Gastrocnemius medialis (tissue), 4 donors: ENCODE measurements at regions not wholly inside any gene's neighbourhood (a gene's known extent, or its start where the extent isn't known, plus 50 kb on each side); places are given as distances from the start of the nearest gene placed in this dataset.

Source experiments
- ATAC-seq, 2 donors: fragments of 150-250 bp; one replicate each; pipeline ENCODE4 v1.9.1; 2016
- DNase-seq, 2 donors: peaks; one replicate each; pipeline ENCODE4 v3.0.0-alpha.2; 2019
- H3K27ac ChIP-seq, 4 donors: fragments of 200-600 bp; sonication (generic); 1 replicate in 1 of 4; 2 replicates in 3 of 4; pipeline ENCODE4 v1.5.1; 2016 to 2018; ENCODE audit warnings: mild to moderate bottlenecking in 2 of 4, moderate library complexity in 1 of 4
- H3K27me3 ChIP-seq, 3 donors: fragments of 200-600 bp; sonication (generic) in 2 of 3; 1 replicate in 1 of 3; 2 replicates in 2 of 3; pipeline versions ENCODE4 v1.5.1 to v1.6.0; 2016 to 2019; ENCODE audit warnings: mild to moderate bottlenecking in 1 of 3, moderate library complexity in 1 of 3
- H3K36me3 ChIP-seq, 2 donors: fragments of 200-600 bp; sonication (generic) in 1 of 2; one replicate each; pipeline ENCODE4 v1.5.1; 2017 to 2018
- H3K4me1 ChIP-seq, 2 donors: fragments of 200-600 bp; sonication (generic) in 1 of 2; one replicate each; pipeline ENCODE4 v1.5.1; 2016 to 2017; ENCODE audit warnings: mild to moderate bottlenecking in 2 of 2
- H3K4me3 ChIP-seq, 4 donors: fragments of 200-600 bp; sonication (generic) in 3 of 4; 1 replicate in 1 of 4; 2 replicates in 3 of 4; pipeline ENCODE4 v1.5.1; 2016 to 2019; ENCODE audit warnings: mild to moderate bottlenecking in 2 of 4
- H3K9me3 ChIP-seq, 3 donors: fragments of 200-600 bp; sonication (generic) in 2 of 3; 1 replicate in 1 of 3; 2 replicates in 2 of 3; pipeline ENCODE4 v1.5.1; 2016 to 2019
- CTCF ChIP-seq, 5 experiments: fragments of 450-650 bp in 3 of 5; fragments of 200-600 bp in 2 of 5; sonication (generic) in 2 of 5; IDR thresholded peaks in 4 of 5; conservative IDR thresholded peaks in 1 of 5; 1 replicate in 4 of 5; 2 replicates in 1 of 5; pipeline ENCODE4 v1.5.1; 2016 to 2019; ENCODE audit warnings: antibody characterized with exemption in 5 of 5, mild to moderate bottlenecking in 3 of 5, moderate library complexity in 3 of 5
- POLR2A ChIP-seq, 2 donors: fragments of 450-650 bp; IDR thresholded peaks; one replicate each; pipeline ENCODE4 v1.6.1; 2017; ENCODE audit warnings: antibody characterized with exemption in 2 of 2, mild to moderate bottlenecking in 2 of 2, moderate library complexity in 2 of 2
- in situ Hi-C, 4 donors: fragments of 200-750 bp; cut with MboI; loops; one replicate each; pipeline versions ENCODE4 v1.15.0 to v1.8.0; 2017; ENCODE audit warnings: low sequenced_read_pairs in 4 of 4
- intact Hi-C: fragments of 100-400 bp; cut with DNase I; formaldehyde crosslinking; loops from one replicate; pipeline ENCODE4 v1.15.1; 2023; ENCODE audit warnings: low total_unique reads

- in situ Hi-C loops (no loop called here), intact Hi-C loops (no loop called here)
- no peak for DNase-seq
- Histone ChIP-seq H3K27ac (no peak overlapping the region), H3K9me3 (no peaks in the 10 kb centered on the region), H3K4me3 (no peak overlapping the region), H3K27me3 (no peaks in the 10 kb centered on the region), H3K36me3 (no peaks in the 10 kb centered on the region), H3K4me1 (no peaks in the 10 kb centered on the region)
- no peak for TF ChIP-seq POLR2A (IDR thresholded peaks at IDR 0.05)
- no peak for TF ChIP-seq CTCF (IDR thresholded peaks at IDR 0.05 in 4 of 5, conservative IDR thresholded peaks at IDR 0.05 in 1 of 5)
- no peak for ATAC-seq
These were observed 601.1 kb upstream of the PRKX start for GRCh38 chrX:4314586-4314985.

- intact Hi-C loops, result no loop called here
- ATAC-seq, result no peak
These were observed 563.7 kb upstream of the PRKX start for GRCh38 chrX:4277122-4277521.

GRCh38 chrX:4268676-4269075, 555.2 kb upstream of the PRKX start:
- TF ChIP-seq POLR2A (IDR thresholded peaks at IDR 0.05) (no peak), CTCF (IDR thresholded peaks at IDR 0.05 in 4 of 5, conservative IDR thresholded peaks at IDR 0.05 in 1 of 5) (no peak)

More at GRCh38 chrX:4277122-4277521, 563.7 kb upstream of the PRKX start:
- Histone ChIP-seq H3K9me3 (peaks cover 0 to 6% (median 2%) of the 10 kb centered on the region in 3 donors), H3K4me1 (no peaks in the 10 kb centered on the region), H3K4me3 (no peak overlapping the region), H3K27ac (no peak overlapping the region), H3K36me3 (no peaks in the 10 kb centered on the region), H3K27me3 (no peaks in the 10 kb centered on the region)
- in situ Hi-C loops, result no loop called here
- no peak for DNase-seq
- TF ChIP-seq CTCF (IDR thresholded peaks at IDR 0.05 in 4 of 5, conservative IDR thresholded peaks at IDR 0.05 in 1 of 5) (no peak), POLR2A (IDR thresholded peaks at IDR 0.05) (no peak)

GRCh38 chrX:4265036-4265435, 551.6 kb upstream of the PRKX start:
- no peaks in the 10 kb centered on the region for H3K4me1 ChIP-seq
- H3K27me3 ChIP-seq, result no peaks in the 10 kb centered on the region
- no peak overlapping the region for H3K27ac ChIP-seq
- intact Hi-C loops (no loop called here), in situ Hi-C loops (no loop called here)
- H3K36me3 ChIP-seq, result no peaks in the 10 kb centered on the region
- TF ChIP-seq CTCF (IDR thresholded peaks at IDR 0.05 in 4 of 5, conservative IDR thresholded peaks at IDR 0.05 in 1 of 5) (no peak), POLR2A (IDR thresholded peaks at IDR 0.05) (no peak)
- no peak overlapping the region for H3K4me3 ChIP-seq
- ATAC-seq (no peak), DNase-seq (no peak)
- no peaks in the 10 kb centered on the region for H3K9me3 ChIP-seq

More at GRCh38 chrX:4268676-4269075, 555.2 kb upstream of the PRKX start:
- no peak for DNase-seq
- no peak overlapping the region for H3K27ac ChIP-seq
- no peaks in the 10 kb centered on the region for H3K27me3 ChIP-seq
- no peaks in the 10 kb centered on the region for H3K36me3 ChIP-seq
- in situ Hi-C loops (no loop called here), intact Hi-C loops (no loop called here)
- no peak for ATAC-seq
- H3K4me1 ChIP-seq, result no peaks in the 10 kb centered on the region
- H3K4me3 ChIP-seq, result no peak overlapping the region
- no peaks in the 10 kb centered on the region for H3K9me3 ChIP-seq
